ENCODE measurements at regions not wholly inside any gene's neighbourhood (a gene's known extent, or its start where the extent isn't known, plus 50 kb on each side); places are given as distances from the start of the nearest gene placed in this dataset.

DNA sequence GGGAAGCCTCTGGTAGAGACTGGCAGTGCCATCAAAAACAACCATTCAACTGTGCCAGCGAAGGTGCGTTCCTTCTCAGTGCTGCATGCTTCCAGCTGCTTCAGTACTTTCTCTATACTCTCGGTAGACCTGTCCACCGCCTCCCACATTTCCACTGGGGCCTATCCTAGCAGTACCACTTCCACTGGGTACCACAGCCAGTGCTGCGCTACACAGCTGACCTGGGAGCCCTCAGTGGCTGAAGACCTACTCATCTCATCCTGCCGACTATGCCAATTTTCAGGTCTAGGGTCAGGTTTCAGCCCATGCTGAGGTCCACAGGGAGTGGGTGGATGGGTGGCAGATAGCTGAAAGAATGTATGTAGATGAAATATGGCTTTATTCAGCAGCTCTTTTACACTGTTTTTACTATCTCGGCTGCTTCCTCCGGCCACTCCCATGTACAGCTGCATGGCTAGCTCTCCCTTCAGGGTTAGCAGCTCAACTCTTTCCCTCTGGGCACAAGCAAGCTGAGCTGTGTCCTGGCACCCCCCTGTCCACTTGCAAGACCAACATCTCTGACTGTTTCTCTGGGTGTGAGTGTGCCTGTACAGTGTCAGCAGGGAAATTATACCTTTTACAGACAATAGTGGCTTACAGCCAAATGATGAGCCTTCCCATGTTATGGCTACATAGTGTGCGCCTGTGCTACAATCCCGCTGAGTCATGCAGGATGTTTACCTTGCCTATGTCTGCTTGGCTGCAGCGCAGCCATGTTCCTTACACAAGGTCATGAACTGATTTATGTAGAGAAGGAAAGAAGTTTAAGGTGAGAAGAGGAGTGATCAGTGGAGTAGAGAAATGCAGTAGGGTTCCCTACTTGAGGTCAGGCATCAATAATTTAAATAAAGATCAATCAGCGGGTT is 125.7 kb upstream of the DDHD1 start:
- Histone ChIP-seq H3K4me1 (peaks cover 9% of the 10 kb centered on the region), H3K27ac (replicated peaks) (no peak overlapping the region), H3K36me3 (no peaks in the 10 kb centered on the region), H3K4me3 (no peak overlapping the region), H3K9me3 (replicated peaks) (peaks cover 26% of the 10 kb centered on the region), H3K27me3 (ENCODE audit: low read depth) (no peaks in the 10 kb centered on the region)
- no peak for DNase-seq
- TF ChIP-seq, protein P1, sequence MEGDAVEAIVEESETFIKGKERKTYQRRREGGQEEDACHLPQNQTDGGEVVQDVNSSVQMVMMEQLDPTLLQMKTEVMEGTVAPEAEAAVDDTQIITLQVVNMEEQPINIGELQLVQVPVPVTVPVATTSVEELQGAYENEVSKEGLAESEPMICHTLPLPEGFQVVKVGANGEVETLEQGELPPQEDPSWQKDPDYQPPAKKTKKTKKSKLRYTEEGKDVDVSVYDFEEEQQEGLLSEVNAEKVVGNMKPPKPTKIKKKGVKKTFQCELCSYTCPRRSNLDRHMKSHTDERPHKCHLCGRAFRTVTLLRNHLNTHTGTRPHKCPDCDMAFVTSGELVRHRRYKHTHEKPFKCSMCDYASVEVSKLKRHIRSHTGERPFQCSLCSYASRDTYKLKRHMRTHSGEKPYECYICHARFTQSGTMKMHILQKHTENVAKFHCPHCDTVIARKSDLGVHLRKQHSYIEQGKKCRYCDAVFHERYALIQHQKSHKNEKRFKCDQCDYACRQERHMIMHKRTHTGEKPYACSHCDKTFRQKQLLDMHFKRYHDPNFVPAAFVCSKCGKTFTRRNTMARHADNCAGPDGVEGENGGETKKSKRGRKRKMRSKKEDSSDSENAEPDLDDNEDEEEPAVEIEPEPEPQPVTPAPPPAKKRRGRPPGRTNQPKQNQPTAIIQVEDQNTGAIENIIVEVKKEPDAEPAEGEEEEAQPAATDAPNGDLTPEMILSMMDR (IDR thresholded peaks at IDR 0.05; ENCODE audit: borderline replicate concordance): no peak
- intact Hi-C loops (cut with micrococcal nuclease): no loop called here

DNA sequence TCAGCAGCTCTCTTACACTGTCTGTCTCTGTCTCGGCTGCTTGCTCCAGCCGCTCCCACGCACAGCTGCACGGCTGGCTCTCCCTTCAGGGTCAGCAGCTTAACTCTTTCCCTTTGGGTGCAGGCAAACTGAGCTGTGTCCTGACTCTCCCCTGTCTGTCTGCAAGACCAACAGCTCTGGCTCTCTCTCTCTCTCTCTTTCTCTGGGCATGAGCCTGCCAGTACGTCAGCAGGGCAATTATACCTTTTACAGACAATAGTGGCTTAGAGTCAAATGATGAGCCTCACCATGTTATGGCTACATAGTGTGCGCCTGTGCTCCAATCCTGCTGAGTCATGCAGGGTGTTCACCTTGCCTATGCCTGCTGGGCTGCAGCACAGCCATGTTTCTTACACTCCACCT is 120.5 kb upstream of the DDHD1 start:
- Histone ChIP-seq H3K9me3 (replicated peaks) (no peaks in the 10 kb centered on the region), H3K27me3 (ENCODE audit: low read depth) (no peaks in the 10 kb centered on the region), H3K27ac (replicated peaks) (peak overlapping the region; percentile 27), H3K36me3 (no peaks in the 10 kb centered on the region), H3K4me3 (no peak overlapping the region), H3K4me1 (peaks cover 18% of the 10 kb centered on the region)
- intact Hi-C loops (cut with micrococcal nuclease): no loop called here
- peak; percentile 23 for DNase-seq
- TF ChIP-seq, protein P1 (IDR thresholded peaks at IDR 0.05; ENCODE audit: borderline replicate concordance): no peak

DNA sequence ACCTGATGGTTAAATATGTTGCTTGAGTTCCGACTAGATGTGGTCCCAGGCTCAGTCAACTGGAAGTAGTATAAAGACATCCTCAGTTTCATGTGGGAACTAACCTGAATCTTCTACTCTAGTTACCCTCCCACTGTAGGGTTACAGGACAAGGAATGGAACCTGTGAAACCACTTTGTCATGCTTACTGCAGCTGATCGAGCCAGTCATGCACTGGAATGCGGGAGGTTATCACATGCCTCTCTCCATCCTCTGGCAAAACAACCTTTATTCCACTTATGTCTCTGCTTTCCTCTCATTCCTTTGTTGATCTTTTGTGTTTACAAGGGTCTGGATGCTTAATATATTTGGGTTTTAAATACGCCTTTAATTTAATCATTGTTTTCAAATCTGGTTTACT is 111.9 kb upstream of the DDHD1 start:
- TF ChIP-seq, protein P1 (IDR thresholded peaks at IDR 0.05; ENCODE audit: borderline replicate concordance): no peak
- H3K27ac ChIP-seq (replicated peaks): no peak overlapping the region
- H3K27me3 ChIP-seq (ENCODE audit: low read depth): no peaks in the 10 kb centered on the region
- peaks cover 23% of the 10 kb centered on the region for H3K9me3 ChIP-seq (replicated peaks)
- intact Hi-C loops (cut with micrococcal nuclease): no loop called here
- H3K4me1 ChIP-seq: no peaks in the 10 kb centered on the region
- DNase-seq: no peak
- H3K4me3 ChIP-seq: no peak overlapping the region
- H3K36me3 ChIP-seq: no peaks in the 10 kb centered on the region

DNA sequence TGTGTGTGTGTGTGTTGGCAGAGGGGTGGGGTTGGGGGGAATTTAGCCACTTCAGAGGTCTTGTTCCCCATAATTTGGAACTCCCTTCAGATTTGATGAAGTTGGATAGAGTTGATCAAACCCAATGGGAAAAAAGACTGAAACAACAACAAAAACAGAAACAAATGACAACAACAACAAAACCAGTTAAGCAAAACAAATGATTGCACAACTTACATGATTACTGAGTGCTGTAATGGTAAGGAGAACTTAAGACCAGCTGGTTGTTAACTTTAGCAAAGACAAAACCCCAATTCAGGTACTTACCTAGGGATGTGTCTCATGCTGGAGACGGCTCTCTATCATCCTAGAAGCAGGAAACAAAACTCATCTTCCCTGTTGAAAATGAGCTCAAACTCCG is 107.8 kb upstream of the DDHD1 start:
- Histone ChIP-seq H3K36me3 (no peaks in the 10 kb centered on the region), H3K4me3 (no peak overlapping the region), H3K9me3 (replicated peaks) (peaks cover 28% of the 10 kb centered on the region), H3K27me3 (ENCODE audit: low read depth) (no peaks in the 10 kb centered on the region), H3K4me1 (no peaks in the 10 kb centered on the region), H3K27ac (replicated peaks) (no peak overlapping the region)
- DNase-seq: no peak
- intact Hi-C loops (cut with micrococcal nuclease): no loop called here
- TF ChIP-seq, protein P1 (IDR thresholded peaks at IDR 0.05; ENCODE audit: borderline replicate concordance): no peak

DNA sequence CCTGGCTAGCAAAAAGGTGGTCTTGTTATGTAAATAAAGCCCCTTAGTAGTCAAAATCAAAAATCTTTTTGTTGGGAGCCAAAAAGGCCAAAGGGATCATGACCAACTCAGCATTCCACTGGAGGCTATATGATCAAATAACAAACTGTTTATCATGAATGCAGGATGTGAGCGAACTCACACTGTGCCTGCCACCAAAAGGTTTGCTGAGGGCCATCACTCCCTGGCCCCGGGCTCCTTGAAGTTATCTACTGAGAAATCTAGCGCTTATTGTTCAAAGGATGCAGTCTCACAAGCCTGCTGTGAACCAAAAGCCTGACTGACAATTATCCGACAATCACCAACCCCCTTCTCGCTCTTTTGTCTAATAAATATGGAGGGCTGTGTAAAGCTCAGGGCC is 107.2 kb upstream of the DDHD1 start:
- intact Hi-C loops (cut with micrococcal nuclease): no loop called here

More for the DNA sequence above, 107.2 kb upstream of the DDHD1 start:
- DNase-seq: no peak
- H3K4me3 ChIP-seq: no peak overlapping the region
- H3K27ac ChIP-seq (replicated peaks): no peak overlapping the region
- H3K9me3 ChIP-seq (replicated peaks): peaks cover 35% of the 10 kb centered on the region
- no peaks in the 10 kb centered on the region for H3K27me3 ChIP-seq (ENCODE audit: low read depth)
- no peaks in the 10 kb centered on the region for H3K36me3 ChIP-seq
- H3K4me1 ChIP-seq: no peaks in the 10 kb centered on the region
- TF ChIP-seq, protein P1 (IDR thresholded peaks at IDR 0.05; ENCODE audit: borderline replicate concordance): no peak

Measured in left ventricle myocardium inferior (tissue), 1 donor.